Transverse colon (tissue), 4 donors: ENCODE measurements at regions not wholly inside any gene's neighbourhood (a gene's known extent, or its start where the extent isn't known, plus 50 kb on each side); places are given as distances from the start of the nearest gene placed in this dataset.

Experiments used
- DNase-seq: peaks from one replicate; pipeline ENCODE4 v3.0.0-alpha.2; 2019
- H3K27ac ChIP-seq, 4 donors: fragments of 200-600 bp; sonication (generic); 2 replicates each; pipeline ENCODE4 v1.5.1; 2016 to 2018; ENCODE audit warnings: inconsistent platforms in 4 of 4
- H3K27me3 ChIP-seq: fragments of 200-600 bp; sonication (generic); 2 replicates; pipeline ENCODE4 v1.5.1; 2017; ENCODE audit warnings: inconsistent platforms
- H3K36me3 ChIP-seq, 4 donors: fragments of 200-600 bp; sonication (generic); 2 replicates each; pipeline ENCODE4 v1.5.1; 2017 to 2019; ENCODE audit warnings: inconsistent platforms in 4 of 4
- H3K4me1 ChIP-seq, 4 donors: fragments of 200-600 bp; sonication (generic); 2 replicates each; pipeline ENCODE4 v1.5.1; 2017 to 2020; ENCODE audit warnings: inconsistent platforms in 4 of 4
- H3K4me3 ChIP-seq, 4 donors: fragments of 200-600 bp; sonication (generic); 1 replicate in 1 of 4; 2 replicates in 3 of 4; pipeline versions ENCODE4 v1.5.1 to v1.6.1; 2017 to 2019; ENCODE audit warnings: inconsistent platforms in 4 of 4
- H3K9me3 ChIP-seq, 2 donors: fragments of 200-600 bp; sonication (generic); 2 replicates each; pipeline ENCODE4 v1.5.1; 2017 to 2019; ENCODE audit warnings: inconsistent platforms in 2 of 2
- EP300 ChIP-seq: sonication (generic); formaldehyde crosslinking; IDR thresholded peaks from one replicate; pipeline ENCODE4 v1.6.1; 2017; ENCODE audit warnings: antibody characterized with exemption, low read depth
- POLR2A ChIP-seq: fragments of 450-650 bp; IDR thresholded peaks from one replicate; pipeline ENCODE4 v1.6.1; 2016; ENCODE audit warnings: antibody characterized with exemption, mild to moderate bottlenecking, moderate library complexity
- POLR2AphosphoS5 ChIP-seq, 3 donors: sonication (generic); formaldehyde crosslinking; IDR thresholded peaks; one replicate each; pipeline ENCODE4 v1.6.1; 2016; ENCODE audit warnings: antibody characterized with exemption in 3 of 3
- WGBS, 2 donors: methylation state at CpG; one replicate each; pipeline ENCODE4 v1.1.5; 2018; ENCODE audit warnings: low coverage in 1 of 2; 5-methylcytosine and 5-hydroxymethylcytosine counted together
- in situ Hi-C, 4 donors: fragments of 200-750 bp; cut with MboI; loops; one replicate each; pipeline versions ENCODE4 v1.15.0 to v1.15.1; 2017; ENCODE audit warnings: low sequenced_read_pairs in 3 of 4, low pct_ligation_motif_present in 1 of 4, low pct_unique_long_range_greater_than_20kb in 1 of 4
- intact Hi-C: fragments of 100-400 bp; cut with DNase I; formaldehyde crosslinking; loops from one replicate; pipeline ENCODE4 v1.15.1; 2023; ENCODE audit warnings: low total_unique reads
- TF ChIP-seq, protein P1 (sequence below), 5 experiments: fragments of 200-600 bp in 3 of 5; fragments of 450-650 bp in 2 of 5; sonication (generic) in 3 of 5; IDR thresholded peaks; 1 replicate in 2 of 5; 2 replicates in 3 of 5; pipeline ENCODE4 v1.5.1; 2016 to 2017; ENCODE audit warnings: antibody characterized with exemption in 5 of 5, inconsistent platforms in 3 of 5, mild to moderate bottlenecking in 2 of 5, moderate library complexity in 1 of 5

DNA sequence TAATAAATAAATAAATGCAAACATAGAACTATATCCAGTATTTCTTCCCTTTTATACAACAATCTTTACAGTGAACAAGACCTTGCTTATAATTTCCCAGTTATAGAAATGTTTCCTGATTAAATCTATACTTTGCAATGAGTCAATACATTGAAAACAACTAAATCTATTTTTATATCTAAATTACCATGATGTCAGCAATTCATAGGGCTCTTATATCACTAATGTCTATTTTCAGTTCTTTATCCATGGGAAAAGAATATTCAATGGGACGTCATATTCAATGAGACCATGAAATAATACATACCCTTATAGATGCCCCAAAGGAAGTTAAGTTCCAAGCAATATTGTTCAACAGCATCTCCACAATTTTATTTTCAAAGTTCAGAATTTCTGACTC, 359.9 kb downstream of the CASP12 start:
- Histone ChIP-seq H3K36me3 (no peaks in the 10 kb centered on the region), H3K27ac (no peak overlapping the region), H3K27me3 (no peaks in the 10 kb centered on the region), H3K9me3 (no peaks in the 10 kb centered on the region), H3K4me3 (no peak overlapping the region), H3K4me1 (no peaks in the 10 kb centered on the region)
- no peak for DNase-seq
- WGBS, 2 donors = 75 to 83% methylated on average over 1 of the region's 1 CpG
- in situ Hi-C loops (no loop called here), intact Hi-C loops (no loop called here)
- no peak for TF ChIP-seq POLR2A

DNA sequence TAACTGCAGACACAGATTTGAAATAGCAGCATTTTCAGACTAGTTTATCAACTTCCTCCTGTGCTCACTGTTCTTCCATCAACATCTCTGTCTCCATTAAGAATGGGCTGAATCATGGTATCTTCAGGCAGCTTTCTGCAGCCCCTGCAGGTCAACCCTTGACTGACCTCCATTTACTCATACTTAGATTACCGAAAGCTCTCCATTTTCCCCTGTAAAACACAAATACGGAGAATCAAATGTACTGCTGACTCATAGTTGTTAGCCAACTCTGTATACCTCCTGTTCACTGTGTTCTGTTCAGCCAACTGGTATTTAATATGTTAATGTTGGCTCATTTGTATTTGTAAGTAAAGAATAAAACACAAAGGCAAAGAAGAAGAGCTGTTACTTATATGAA, 364.0 kb downstream of the CASP12 start:
- H3K27ac ChIP-seq = no peak overlapping the region
- H3K4me1 ChIP-seq = no peaks in the 10 kb centered on the region
- H3K36me3 ChIP-seq = no peaks in the 10 kb centered on the region
- intact Hi-C loops (no loop called here), in situ Hi-C loops (no loop called here)
- no peaks in the 10 kb centered on the region for H3K27me3 ChIP-seq
- H3K9me3 ChIP-seq = no peaks in the 10 kb centered on the region
- WGBS, 2 donors = 85 to 91% methylated on average over 2 of the region's 2 CpGs
- TF ChIP-seq, protein P1, sequence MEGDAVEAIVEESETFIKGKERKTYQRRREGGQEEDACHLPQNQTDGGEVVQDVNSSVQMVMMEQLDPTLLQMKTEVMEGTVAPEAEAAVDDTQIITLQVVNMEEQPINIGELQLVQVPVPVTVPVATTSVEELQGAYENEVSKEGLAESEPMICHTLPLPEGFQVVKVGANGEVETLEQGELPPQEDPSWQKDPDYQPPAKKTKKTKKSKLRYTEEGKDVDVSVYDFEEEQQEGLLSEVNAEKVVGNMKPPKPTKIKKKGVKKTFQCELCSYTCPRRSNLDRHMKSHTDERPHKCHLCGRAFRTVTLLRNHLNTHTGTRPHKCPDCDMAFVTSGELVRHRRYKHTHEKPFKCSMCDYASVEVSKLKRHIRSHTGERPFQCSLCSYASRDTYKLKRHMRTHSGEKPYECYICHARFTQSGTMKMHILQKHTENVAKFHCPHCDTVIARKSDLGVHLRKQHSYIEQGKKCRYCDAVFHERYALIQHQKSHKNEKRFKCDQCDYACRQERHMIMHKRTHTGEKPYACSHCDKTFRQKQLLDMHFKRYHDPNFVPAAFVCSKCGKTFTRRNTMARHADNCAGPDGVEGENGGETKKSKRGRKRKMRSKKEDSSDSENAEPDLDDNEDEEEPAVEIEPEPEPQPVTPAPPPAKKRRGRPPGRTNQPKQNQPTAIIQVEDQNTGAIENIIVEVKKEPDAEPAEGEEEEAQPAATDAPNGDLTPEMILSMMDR (IDR thresholded peaks at IDR 0.05) = no peak
- TF ChIP-seq EP300 = no peak
- no peak overlapping the region for H3K4me3 ChIP-seq
- no peak for DNase-seq

GRCh38 chr11:104531894-104532293, 366.4 kb downstream of the CASP12 start:
- Histone ChIP-seq H3K9me3 (no peaks in the 10 kb centered on the region), H3K27ac (no peak overlapping the region), H3K36me3 (no peaks in the 10 kb centered on the region), H3K4me3 (no peak overlapping the region), H3K27me3 (no peaks in the 10 kb centered on the region), H3K4me1 (no peaks in the 10 kb centered on the region)
- WGBS, 2 donors = 59 to 79% methylated on average over 2 to 3 of the region's 3 CpGs
- intact Hi-C loops (no loop called here), in situ Hi-C loops (no loop called here)
- no peak for DNase-seq
- no peak for TF ChIP-seq EP300
- TF ChIP-seq POLR2A = no peak
- TF ChIP-seq, protein P1 (IDR thresholded peaks at IDR 0.05) = no peak
- TF ChIP-seq POLR2AphosphoS5 (IDR thresholded peaks at IDR 0.05) = no peak

DNA sequence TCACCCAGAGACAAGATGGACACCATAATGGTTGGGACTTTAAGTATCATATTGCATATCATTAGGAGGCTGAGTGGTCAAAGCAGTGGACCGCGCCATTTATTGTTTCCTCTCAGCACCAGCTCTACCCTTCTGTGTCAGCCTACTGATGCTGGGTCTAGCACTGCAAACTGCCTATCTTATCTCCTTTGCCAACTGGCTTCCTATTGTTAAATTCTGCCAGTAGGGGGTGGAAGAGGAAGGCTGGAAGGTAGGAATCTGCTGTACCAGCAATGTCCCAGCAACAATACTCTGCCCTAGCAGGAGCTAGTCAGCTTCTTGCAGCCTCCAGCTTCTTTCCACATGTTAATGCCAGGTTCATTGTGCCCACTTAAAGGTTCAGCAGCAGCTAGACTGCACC, 367.1 kb upstream of the PDGFD start:
- Histone ChIP-seq H3K9me3 (no peaks in the 10 kb centered on the region), H3K4me1 (no peaks in the 10 kb centered on the region), H3K27me3 (no peaks in the 10 kb centered on the region), H3K27ac (no peak overlapping the region), H3K36me3 (no peaks in the 10 kb centered on the region), H3K4me3 (no peak overlapping the region)
- in situ Hi-C loops (no loop called here), intact Hi-C loops (no loop called here)
- TF ChIP-seq POLR2A = no peak
- TF ChIP-seq, protein P1 (IDR thresholded peaks at IDR 0.05) = no peak
- TF ChIP-seq POLR2AphosphoS5 (IDR thresholded peaks at IDR 0.05) = no peak
- TF ChIP-seq EP300 = no peak
- WGBS, 2 donors = 92 to 100% methylated on average over 2 of the region's 2 CpGs
- DNase-seq = no peak

- no peak for DNase-seq
- intact Hi-C loops = no loop called here
- Histone ChIP-seq H3K4me1 (no peaks in the 10 kb centered on the region), H3K27ac (no peak overlapping the region), H3K9me3 (no peaks in the 10 kb centered on the region), H3K4me3 (no peak overlapping the region), H3K36me3 (no peaks in the 10 kb centered on the region), H3K27me3 (no peaks in the 10 kb centered on the region)
- in situ Hi-C loops = no loop called here
- no peak for TF ChIP-seq POLR2A
- no peak for TF ChIP-seq POLR2AphosphoS5 (IDR thresholded peaks at IDR 0.05)
- TF ChIP-seq, protein P1 (IDR thresholded peaks at IDR 0.05) = no peak
- no peak for TF ChIP-seq EP300
- WGBS, 2 donors = 88% methylated on average over 2 of the region's 2 CpGs
Observed at GRCh38 chr11:104529906-104530305, 366.0 kb upstream of the PDGFD start.
